Globus pallidus (tissue), 1 donor: ENCODE measurements at regions not wholly inside any gene's neighbourhood (a gene's known extent, or its start where the extent isn't known, plus 50 kb on each side); places are given as distances from the start of the nearest gene placed in this dataset.

Experiments
- DNase-seq: peaks from one replicate; pipeline ENCODE4 v3.0.0-alpha.2; 2015; ENCODE audit warnings: low spot score

DNA sequence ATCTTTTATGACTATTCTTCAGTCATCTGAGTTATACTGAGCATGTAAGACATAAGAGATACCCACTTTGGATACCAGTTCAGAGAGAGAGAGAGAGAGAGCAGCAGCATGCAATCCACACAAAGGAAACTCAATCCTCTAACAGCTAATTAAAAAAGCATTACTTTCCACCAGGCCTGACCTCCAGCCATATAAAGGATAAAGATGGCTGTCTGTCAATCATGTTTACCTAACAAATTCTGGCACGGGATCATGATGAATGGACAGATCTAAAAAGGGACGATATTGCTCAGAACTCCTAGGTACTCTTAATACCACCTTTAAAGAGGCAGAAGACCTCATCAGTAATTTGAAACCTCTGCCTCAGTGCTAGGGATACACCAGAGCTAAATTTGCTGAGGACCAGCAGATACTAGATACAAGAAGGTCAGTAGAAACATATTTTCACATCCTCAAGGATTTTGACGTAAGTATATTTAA lies 159.2 kb downstream of the RPS12 start:
- no peak for DNase-seq

DNA sequence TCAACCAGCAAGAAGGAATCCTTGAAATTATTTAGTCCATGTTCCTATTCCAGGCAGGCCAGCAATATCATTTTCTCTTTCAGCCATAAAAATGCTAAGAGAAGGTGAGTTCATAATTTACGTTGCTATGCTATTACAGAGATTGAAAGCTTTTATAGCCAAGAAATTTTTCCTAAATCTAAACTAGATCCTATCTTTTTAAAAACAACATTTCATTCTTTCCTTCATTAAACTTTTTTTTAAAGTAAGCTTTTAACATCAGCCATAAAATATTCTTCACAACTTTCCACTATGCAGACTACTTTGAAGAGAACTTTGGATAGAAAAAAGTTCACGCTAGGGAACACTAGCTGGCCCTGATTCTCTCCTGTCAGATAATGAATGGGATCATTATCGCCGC lies 159.8 kb downstream of the RPS12 start:
- DNase-seq = no peak

DNA sequence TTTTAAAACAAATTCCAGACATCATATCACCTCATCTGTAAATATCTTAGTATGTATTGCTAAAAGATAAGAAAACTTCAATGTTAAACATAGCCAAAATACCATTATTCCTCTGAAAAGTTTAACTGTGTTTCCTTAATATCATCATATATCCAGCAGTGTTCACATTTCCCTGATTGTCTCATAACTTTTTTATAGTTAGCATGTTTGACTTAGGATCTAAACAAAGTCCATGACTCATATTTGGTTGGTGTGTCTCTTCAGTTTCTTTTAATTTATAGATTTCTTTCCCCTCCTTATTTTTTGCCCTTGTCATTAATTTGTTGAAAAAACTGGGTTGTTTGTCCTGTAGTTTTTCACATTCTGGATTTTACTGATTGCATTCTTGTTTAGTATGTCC lies 163.0 kb downstream of the RPS12 start:
- no peak for DNase-seq

DNA sequence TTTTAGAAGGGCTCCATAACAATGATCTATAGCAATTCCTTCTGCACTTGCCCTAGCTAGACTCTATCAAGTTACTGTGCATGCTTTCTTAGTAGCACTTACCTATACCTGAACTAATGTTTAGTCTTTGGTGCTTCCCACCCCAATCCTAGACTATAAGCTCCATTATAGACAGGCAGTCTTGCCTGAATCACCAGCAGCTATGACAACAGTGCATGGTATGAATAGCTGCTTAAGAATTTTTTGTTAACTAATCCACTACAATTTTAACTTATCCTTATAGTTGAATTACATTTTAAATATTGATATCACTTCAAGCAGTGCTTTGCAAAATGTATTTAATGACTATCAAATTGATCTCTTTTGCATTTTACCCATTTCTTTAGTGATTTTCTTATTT lies 164.3 kb downstream of the RPS12 start:
- no peak for DNase-seq

DNA sequence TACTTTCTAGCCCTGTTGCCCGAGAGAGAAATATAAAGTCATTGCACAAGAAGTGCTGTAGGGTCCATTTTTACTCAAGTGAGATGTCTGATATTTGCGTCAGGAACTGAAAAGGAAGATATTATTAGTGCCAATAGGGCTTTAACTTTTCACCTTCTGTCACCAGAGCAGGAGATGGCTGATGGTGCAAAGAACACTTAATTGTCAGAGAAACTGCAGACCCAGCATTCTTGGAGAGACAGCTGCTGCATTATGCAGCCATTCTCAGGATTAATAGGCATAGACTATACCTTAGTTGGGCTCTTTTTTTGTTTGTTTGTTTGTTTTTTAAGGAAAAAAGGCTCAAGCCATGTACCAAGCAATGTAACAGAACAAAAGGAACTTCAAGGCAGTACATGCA lies 179.4 kb downstream of the RPS12 start:
- no peak for DNase-seq

DNA sequence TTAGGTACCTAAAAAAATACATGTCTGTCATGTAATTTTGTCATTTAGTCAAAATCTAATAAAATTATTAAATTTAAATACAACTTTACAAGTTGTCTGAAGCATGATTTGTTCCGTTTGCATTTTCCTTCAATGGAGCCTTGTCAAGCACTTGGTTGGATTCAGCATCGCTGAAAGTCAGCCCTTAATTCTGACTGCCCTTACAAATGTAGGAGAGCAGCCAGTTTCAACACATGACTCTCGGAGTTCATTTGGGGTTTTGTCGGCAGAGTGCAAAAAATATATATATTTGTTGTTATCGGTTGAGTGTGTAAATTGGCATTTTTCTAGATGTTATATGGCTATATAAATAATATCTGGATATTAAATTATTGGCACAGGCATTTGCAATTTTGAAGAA lies 180.6 kb downstream of the RPS12 start:
- peak; percentile 22 for DNase-seq

DNA sequence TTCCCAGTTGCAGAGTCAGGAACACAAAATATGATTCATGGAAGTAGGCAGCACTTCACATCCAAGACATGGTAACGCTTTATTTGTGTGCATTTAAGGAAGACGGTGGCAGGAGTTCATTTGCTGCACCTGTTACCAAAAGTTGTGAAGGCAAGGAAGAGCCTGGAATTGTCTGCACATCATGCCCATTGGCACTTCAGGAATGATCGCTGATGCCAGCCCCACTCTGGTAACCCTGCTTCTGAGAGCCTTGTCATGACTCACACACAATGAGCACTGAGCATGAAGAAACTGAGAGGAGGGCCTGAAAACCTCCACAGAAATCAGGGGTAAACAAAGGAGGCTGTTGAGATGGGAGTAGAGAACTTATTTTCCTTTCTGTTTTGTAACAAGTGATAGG lies 181.1 kb downstream of the RPS12 start:
- DNase-seq = peak; percentile 23

DNA sequence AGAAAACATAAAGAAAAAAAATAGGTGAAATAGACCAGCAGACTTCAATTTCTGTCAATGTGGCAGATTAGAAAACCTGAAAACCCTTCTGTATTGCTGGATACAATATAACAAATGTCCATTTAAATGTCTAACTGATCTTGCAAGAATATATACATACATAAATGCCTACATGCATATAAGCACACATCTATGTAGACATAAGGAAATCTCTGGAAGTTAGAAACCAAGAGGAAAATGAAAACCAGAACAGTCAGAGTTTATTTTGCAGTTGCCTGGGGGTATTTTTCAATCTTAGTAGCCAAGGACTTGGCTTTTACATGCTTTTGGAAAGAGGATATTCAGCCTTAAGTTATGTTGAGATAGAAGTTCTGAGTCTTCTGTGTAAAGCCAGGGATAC lies 184.0 kb downstream of the RPS12 start:
- no peak for DNase-seq

DNA sequence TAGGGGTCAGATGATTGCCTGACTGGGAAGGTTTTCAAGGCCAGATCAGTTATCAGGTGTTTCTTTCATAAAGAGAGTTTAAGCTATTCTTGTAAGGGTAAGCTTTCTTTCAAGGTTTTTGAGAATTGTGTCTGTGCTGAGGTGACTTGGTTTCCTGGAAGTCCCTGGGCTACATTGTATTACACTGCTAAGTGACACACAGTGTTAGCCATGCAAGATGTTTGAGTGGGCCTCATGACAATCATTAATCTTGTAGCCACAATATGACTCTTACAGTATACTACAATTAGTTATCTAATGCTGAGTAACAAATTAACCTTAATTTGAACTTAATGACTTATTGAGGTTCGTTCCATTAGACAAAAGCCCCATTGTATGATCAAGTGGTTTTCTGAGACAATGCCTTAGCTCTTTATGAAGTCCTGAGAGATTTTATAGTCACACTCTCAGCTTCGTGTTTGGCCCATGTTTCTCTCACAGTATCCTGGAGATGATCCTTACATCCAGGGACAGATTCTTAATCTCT lies 186.7 kb downstream of the RPS12 start:
- DNase-seq = no peak

DNA sequence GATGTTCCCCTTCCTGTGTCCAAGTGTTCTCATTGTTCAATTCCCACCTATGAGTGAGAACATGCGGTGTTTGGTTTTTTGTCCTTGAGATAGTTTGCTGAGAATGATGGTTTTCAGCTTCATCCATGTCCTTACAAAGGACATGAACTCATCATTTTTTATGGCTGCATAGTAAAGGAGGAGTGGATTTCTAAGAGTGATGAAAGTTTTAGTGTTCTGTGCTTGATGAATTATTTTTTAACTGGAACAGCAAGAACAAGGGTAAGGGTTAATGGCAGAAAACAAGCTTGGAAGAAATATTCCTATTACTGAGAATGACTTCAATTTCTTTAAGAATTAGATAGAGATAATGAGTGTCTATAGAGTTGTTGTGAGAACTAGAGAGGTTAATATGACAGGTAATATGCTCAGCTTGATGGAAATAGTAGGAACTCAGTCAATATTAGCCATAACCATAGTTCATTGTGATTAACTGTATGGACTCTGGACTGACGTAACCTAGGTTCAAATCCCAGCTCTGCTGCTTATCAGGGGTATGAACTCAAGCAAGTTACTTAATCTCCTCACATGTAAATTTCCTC lies 190.0 kb downstream of the RPS12 start:
- DNase-seq = no peak

DNA sequence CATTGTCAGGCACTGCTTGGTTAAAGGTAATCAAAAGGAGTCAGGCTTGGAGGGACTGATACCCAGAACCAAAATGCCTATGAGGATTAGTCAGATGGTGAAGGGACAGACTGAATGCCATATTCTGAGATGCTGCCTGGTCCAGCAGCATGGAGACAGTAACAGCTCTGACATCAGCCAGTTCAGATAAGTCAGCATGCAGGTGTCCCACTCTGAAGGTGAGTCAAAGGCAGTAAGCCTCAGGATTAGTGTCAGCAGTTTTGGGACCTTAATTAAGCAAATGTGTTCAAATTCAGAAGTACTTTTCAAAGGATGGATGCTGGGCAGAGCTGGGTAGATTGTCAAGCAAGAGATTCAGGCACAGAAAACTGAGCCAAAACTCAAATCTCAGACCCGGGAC lies 198.4 kb downstream of the RPS12 start:
- no peak for DNase-seq

DNA sequence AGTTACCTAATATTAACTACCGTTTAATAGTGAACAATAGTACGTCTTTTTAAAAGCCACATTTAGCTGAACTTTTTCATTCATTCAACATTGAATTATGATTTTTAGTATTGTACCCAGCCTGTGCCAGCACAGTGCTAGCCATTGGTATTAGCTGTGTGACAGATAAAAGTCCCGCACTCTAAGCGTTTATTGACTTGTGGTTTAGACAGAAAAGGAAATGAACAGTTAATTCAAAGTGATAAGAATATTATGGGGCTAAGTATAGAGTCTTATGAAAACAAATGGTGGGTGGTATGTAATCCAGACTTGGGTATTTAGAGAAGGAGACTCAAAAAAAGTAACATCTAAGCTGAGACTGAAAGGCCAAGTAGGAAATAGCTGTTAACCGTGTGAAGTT lies 202.3 kb downstream of the RPS12 start:
- no peak for DNase-seq

DNA sequence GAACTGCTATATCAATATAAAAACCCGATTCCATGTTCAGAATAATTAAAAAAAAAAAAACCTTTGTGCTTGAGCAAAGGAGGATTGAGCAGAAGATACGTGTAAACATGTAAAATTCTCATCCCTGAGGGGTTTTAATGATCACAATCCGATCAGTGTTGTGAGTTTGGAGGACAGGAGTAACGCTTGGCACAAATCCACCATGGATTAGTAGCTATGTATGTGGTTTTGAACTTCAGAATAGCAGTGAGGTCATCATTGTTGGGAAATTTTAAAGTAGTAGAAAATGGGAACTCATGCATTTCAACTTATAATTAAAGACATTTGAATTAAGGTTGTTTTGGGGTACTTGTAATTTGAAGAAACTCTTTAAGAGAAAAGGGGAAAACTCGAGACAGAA lies 203.2 kb downstream of the RPS12 start:
- no peak for DNase-seq

DNA sequence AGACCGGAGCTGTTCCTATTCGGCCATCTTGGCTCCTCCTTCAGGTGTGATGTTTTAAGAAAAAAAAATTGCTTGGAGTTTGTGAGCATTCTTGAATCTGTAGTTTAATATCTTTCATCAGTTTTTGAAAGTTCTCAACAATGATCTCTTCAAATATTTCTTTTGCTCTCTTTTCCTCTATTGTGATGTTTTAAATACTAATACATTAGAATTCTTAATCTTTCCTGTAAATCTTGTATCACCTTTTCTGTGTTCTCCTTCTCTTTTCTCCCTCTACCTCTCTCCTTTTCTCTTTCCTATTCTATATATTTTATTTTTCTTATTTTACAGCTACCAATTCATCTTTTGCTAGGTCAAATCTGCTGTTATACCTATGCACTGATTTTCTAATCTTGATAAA lies 212.3 kb downstream of the RPS12 start:
- no peak for DNase-seq

DNA sequence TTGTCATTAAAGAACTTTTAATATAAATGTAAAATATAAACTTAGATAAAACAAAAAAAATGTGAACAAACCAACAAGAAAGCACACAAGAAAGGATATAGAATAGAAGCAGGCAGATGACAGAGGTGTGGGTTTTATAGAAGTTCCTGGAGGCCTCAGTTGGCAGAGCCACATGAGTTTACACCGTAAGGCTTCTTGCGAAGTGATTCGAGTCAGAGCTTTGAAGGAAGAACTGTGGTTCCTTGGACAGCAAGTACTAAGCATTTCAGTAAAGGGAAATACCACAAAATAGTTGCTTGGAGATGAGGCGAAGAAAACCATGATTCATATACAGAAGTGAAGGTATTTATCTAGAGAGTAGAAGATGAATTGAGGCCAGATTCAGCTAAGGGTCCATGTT lies 207.9 kb upstream of the EYA4 start:
- no peak for DNase-seq

DNA sequence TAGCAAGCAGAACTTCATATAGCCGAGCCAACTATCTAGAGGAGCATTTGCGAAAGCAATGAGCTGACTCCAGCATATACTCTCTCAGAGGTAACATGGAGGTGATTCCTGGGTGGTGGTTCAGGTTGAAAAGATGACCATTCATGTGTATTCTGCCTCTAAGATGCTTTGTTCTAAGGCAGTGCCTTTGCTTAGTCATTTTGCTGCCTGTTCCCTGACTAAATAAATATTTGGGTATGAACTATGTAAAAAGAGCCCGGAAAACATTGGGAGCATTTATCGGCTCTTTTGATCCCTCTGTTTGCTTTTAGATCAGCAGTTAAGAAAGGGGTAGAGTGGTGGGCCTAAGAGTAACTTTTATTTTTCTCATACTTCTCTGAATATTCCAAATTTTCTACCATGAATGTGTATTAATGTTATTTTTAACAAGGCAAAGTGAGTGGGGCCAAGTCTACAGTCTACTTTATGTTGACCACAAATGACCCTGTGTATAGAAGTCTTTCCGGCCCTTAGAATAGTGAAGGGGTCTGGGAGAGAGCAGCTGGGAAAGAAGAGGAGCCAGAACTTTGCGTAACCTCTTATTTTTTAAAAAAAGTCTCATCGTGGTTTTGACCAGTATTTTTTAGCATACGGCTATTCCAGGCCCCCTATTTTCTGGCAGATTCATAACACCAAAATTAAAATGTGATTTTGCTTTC lies 206.5 kb upstream of the EYA4 start:
- no peak for DNase-seq

DNA sequence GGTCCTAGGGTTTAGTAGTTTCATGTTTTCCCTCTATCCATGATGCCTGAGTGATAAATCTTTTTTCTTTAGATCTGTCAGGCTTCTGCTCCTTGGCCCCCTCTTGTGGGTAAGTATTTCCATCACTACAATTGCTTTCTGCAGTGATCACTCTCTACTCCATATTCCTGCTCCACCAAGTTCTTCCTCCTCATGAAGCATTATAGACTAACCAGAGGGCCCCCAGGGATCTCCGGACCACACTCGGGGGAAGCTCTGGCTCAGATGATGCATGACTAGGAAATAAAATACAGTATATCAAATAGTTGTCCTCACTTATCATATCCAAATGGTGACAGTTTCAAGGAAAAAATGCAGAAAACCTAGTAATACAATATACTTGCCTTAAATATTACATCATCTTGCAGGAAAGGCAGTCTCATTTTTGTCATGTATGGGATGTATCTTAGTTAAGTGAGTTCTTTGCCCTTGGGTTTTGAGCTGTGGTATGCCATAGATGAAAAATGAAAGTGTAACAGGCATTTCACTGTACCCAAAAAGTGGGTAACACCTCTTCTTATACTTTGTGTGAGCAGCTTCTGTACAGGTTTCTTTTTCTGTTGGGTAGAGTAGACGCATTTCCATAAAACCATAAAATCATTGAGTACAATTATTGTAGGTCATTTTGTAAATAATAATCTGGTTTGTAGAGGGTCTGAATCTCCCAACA lies 200.9 kb upstream of the EYA4 start:
- peak; percentile 35 for DNase-seq

DNA sequence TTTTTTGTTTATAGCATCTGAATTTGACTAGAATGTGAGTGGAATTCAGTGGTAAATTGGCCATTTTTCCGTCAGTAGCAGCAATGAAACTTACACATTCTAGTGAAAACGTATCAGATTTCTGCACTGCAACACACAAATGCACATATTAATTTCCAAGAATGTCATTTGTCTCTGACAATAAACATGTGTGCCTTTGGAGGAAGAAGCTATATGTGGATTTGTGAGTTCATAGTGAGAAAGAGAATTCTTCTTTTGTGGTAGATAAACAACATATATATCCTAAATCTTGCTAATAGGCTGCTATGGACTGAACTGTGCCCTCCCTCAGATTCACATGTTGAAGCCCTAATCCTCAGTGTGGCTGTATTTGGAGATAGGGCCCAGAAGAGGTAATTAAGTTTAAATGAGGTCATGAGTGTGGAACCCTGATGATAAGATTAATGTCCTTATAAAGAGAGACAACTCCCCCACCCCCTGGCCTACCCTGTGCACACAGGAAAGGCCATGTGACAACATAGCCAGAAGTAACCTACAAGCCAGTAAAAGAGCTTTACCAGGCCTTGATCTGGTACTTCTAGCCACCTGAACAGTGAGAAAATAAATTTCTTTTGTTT lies 200.2 kb upstream of the EYA4 start:
- DNase-seq = no peak

DNA sequence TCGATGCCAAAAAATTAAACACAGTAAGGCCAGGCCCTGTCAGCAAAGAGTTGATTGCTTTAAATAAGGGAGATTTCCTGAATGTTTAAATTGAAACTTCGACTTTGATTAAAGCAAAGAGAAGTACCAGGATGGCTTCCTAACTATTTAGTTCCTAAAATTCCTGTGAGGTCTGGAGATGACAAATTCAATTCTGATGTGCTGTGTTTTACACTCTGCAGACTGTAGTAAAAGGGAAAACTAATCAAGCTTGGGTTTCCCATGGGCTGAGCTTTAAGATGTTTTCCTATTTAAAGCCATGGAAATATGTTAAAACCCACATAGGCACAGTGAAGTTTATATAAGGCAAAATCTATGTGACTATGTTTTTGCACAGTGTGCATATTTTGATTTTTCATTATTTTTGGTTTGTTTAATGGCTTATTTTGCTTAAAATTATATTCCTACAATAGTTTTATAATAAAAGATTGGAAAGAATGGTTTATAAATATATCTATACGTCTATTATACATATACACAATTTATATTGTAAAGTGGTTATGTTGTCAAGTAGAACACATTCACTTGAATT lies 198.5 kb upstream of the EYA4 start:
- no peak for DNase-seq

DNA sequence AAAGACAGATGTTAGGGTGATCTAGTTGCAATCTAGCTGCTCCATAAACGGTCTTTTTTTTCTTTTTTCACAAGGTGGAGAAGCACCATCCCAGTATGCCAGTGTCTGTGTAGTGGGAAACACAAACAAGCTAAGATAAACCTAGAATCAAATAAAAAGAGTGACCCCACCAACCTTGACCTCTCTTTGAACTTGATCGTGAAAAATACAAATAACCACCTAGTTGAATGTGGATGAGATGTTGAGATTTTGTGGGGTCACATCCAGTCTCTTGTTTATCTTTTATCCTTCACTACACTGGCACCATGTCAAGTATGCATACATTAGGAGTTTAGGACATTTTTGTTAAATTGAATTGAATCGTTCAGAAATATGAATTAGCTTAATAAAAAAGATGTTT lies 194.6 kb upstream of the EYA4 start:
- no peak for DNase-seq

DNA sequence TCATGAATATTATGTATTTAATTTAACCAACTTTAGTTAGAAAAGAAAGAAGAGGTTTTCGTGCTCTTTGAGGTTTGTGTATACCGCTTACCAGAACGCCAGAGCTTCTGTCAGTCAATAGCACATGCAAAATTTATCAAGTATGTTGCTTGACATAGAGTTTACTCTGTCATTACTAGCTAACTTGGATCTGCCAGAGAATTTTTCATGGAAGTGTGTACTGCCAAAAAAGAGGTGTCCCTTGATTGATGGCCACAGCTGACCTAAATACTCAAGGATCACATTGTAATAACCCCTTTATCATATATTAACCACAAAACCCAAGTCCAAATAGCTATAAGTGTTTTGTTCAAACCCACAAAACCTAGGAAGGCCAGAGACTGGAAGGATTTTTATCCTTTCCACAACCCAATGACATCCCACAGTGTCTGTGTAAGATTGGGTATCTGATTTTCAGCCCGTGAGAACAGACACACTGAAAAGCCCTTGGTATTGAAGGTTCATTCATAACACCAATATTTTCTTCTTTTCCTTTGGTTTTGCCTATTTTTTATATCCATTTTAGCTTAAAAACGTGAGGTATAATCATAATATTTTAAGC lies 194.0 kb upstream of the EYA4 start:
- no peak for DNase-seq

DNA sequence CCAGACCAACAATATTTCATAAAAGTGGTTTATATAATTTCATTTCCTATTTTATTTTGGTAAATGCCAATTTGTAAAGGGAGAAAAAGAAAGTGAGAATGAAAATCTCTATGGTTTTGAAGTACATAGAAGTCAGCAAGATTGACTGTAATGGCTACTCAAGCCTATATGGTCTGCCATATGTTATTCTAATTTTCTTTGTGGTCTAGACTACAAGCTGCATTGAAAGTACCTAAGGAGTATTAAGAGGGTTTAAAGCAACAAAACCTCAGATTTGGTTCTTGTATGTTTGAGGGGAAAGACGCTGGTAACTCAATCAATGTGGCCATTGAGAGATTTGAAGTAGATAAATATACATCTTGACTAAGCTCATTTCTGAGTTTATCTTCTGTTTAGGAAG lies 193.5 kb upstream of the EYA4 start:
- no peak for DNase-seq
